NCI-H1417 (cell line): ENCODE measurements at regions not wholly inside any gene's neighbourhood (a gene's known extent, or its start where the extent isn't known, plus 50 kb on each side); places are given as distances from the start of the nearest gene placed in this dataset.
"Not testable (repeated sequence)": the region's sequence is repeated elsewhere in the genome, so short reads cannot be mapped to it uniquely, and the experiment has no call there.

Source experiments
- DNase-seq, 3 experiments: peaks; one replicate each; lab custom pipeline; 2025; lab: John Stamatoyannopoulos, UW

- peak in 1 of 3 experiments; percentile 1 for DNase-seq
These were observed 335.2 kb downstream of the NUP35 start for GRCh38 chr2:183459466-183459865.

- DNase-seq, result no peak
These were observed 339.6 kb downstream of the NUP35 start for GRCh38 chr2:183463821-183464220.

GRCh38 chr2:183465048-183465447 is 340.8 kb downstream of the NUP35 start:
- DNase-seq, result no peak

- DNase-seq, result no peak
These were observed 350.9 kb downstream of the NUP35 start for GRCh38 chr2:183474912-183475695.

GRCh38 chr2:183476490-183476889 is 352.2 kb downstream of the NUP35 start:
- no peak for DNase-seq

- no peak for DNase-seq
These were observed 353.1 kb downstream of the NUP35 start for GRCh38 chr2:183477296-183477695.

- DNase-seq, result not testable (repeated sequence)
These were observed 354.8 kb downstream of the NUP35 start for GRCh38 chr2:183478941-183479595.

GRCh38 chr2:183487326-183487725 is 363.1 kb downstream of the NUP35 start:
- no peak for DNase-seq

- DNase-seq, result no peak
These were observed 364.2 kb downstream of the NUP35 start for GRCh38 chr2:183488421-183488820.

- DNase-seq, result no peak
These were observed 366.2 kb downstream of the NUP35 start for GRCh38 chr2:183490489-183490888.

- peak in 1 of 3 experiments; percentile 6 for DNase-seq
These were observed 366.7 kb downstream of the NUP35 start for GRCh38 chr2:183490914-183491313.

- no peak for DNase-seq
These were observed 368.8 kb downstream of the NUP35 start for GRCh38 chr2:183493040-183493439.

GRCh38 chr2:183495079-183495478 is 370.8 kb downstream of the NUP35 start:
- peak in 2 of 3 experiments; percentile 59 to 83 for DNase-seq

- peak in 2 of 3 experiments; percentile 13 to 53 for DNase-seq
These were observed 371.5 kb downstream of the NUP35 start for GRCh38 chr2:183495589-183496267.

- no peak for DNase-seq
These were observed 373.6 kb downstream of the NUP35 start for GRCh38 chr2:183497861-183498260.

GRCh38 chr2:183505911-183506310 is 381.7 kb downstream of the NUP35 start:
- DNase-seq, result no peak

GRCh38 chr2:183511154-183511553 is 386.9 kb downstream of the NUP35 start:
- DNase-seq, result no peak

GRCh38 chr2:183519371-183520056 is 395.3 kb downstream of the NUP35 start:
- DNase-seq, result peak in 1 of 3 experiments; percentile 26

GRCh38 chr2:183521911-183522310 is 397.7 kb downstream of the NUP35 start:
- DNase-seq, result no peak

GRCh38 chr2:183522489-183523266 is 398.4 kb downstream of the NUP35 start:
- DNase-seq, result peak in 1 of 3 experiments; percentile 4

- DNase-seq, result no peak
These were observed 406.2 kb downstream of the NUP35 start for GRCh38 chr2:183530333-183530901.
